ENCODE measurements at regions not wholly inside any gene's neighbourhood (a gene's known extent, or its start where the extent isn't known, plus 50 kb on each side); places are given as distances from the start of the nearest gene placed in this dataset.

GRCh38 chr16:9436175-9436574 is 344.7 kb downstream of the HAPSTR1 start:
- H3K36me3 ChIP-seq (ENCODE audit: control insufficient read depth in 2 of 2, extremely low read depth in 1 of 2, insufficient read depth in 2 of 2, low read length in 2 of 2), result no peaks in the 10 kb centered on the region
- H3K9me1 ChIP-seq (replicated peaks; ENCODE audit: control insufficient read depth, extremely low read depth, insufficient read depth, low read length), result no peaks in the 10 kb centered on the region
- H3K79me2 ChIP-seq (ENCODE audit: control insufficient read depth, insufficient read depth, low read length), result no peaks in the 10 kb centered on the region
- TF ChIP-seq GATA2 (IDR thresholded peaks at IDR 0.05; ENCODE audit: insufficient read depth, insufficient read length, low read depth, low read length), result no peak
- H3K4me3 ChIP-seq (replicated peaks in 1 of 3; ENCODE audit: insufficient read depth in 1 of 3, low read depth in 1 of 3, low read length in 3 of 3), result no peak overlapping the region
- FAIRE-seq, result no peak
- H3K27ac ChIP-seq (ENCODE audit: insufficient read depth, low read depth, low read length), result no peak overlapping the region
- no TSS peak for BruUV-seq (replicated peaks)
- no peak overlapping the region for H2AFZ ChIP-seq (ENCODE audit: low read depth, low read length)
- no peaks in the 10 kb centered on the region for H3K27me3 ChIP-seq (ENCODE audit: control insufficient read depth in 2 of 2, insufficient read depth in 2 of 2, low read length in 2 of 2)
- ChIA-PET CTCF (no interaction called here), POLR2A (no interaction called here)
- no peak overlapping the region for H3K9ac ChIP-seq (replicated peaks; ENCODE audit: extremely low read depth, insufficient read depth, low read length)
- no peak overlapping the region for H3K4me2 ChIP-seq (ENCODE audit: insufficient read depth, low read length)
- H4K20me1 ChIP-seq (replicated peaks; ENCODE audit: control insufficient read depth, extremely low read depth, insufficient read depth, low read length), result no peaks in the 10 kb centered on the region
- H3K4me1 ChIP-seq (ENCODE audit: control insufficient read depth, extremely low read depth, insufficient read depth, low read length), result no peaks in the 10 kb centered on the region
- no peak for DNase-seq (ENCODE audit: low read depth, low spot score)
- intact Hi-C loops (cut with micrococcal nuclease), result no loop called here
- dilution Hi-C loops (cut with MboI; ENCODE audit: extremely low pct_ligation_motif_present, low sequenced_read_pairs), result no loop called here
- H3K9me3 ChIP-seq (replicated peaks; ENCODE audit: control insufficient read depth, insufficient read depth, low read length), result no peaks in the 10 kb centered on the region

- no peaks in the 10 kb centered on the region for H3K9me1 ChIP-seq (replicated peaks; ENCODE audit: control insufficient read depth, extremely low read depth, insufficient read depth, low read length)
- no peaks in the 10 kb centered on the region for H3K36me3 ChIP-seq (ENCODE audit: control insufficient read depth in 2 of 2, extremely low read depth in 1 of 2, insufficient read depth in 2 of 2, low read length in 2 of 2)
- intact Hi-C loops (cut with micrococcal nuclease), result no loop called here
- H3K27me3 ChIP-seq (ENCODE audit: control insufficient read depth in 2 of 2, insufficient read depth in 2 of 2, low read length in 2 of 2), result no peaks in the 10 kb centered on the region
- CTCF ChIA-PET, result no interaction called here
- no peaks in the 10 kb centered on the region for H4K20me1 ChIP-seq (replicated peaks; ENCODE audit: control insufficient read depth, extremely low read depth, insufficient read depth, low read length)
- no peak overlapping the region for H3K4me2 ChIP-seq (ENCODE audit: insufficient read depth, low read length)
- no peak overlapping the region for H3K9ac ChIP-seq (replicated peaks; ENCODE audit: extremely low read depth, insufficient read depth, low read length)
- TF ChIP-seq GATA2 (IDR thresholded peaks at IDR 0.05; ENCODE audit: insufficient read depth, insufficient read length, low read depth, low read length), result no peak
- TF ChIP-seq MAX (IDR thresholded peaks at IDR 0.05; ENCODE audit: insufficient read depth, insufficient read length), result no peak
- no peak for TF ChIP-seq POLR2A (IDR thresholded peaks at IDR 0.05; ENCODE audit: low read depth, low read length)
- TF ChIP-seq FOS (IDR thresholded peaks at IDR 0.05; ENCODE audit: borderline replicate concordance, insufficient read depth, low read length), result no peak
- no peak for TF ChIP-seq JUN (IDR thresholded peaks at IDR 0.05; ENCODE audit: borderline replicate concordance, insufficient read depth, insufficient read length, low read depth)
- no peak for TF ChIP-seq MYC (IDR thresholded peaks at IDR 0.05; ENCODE audit: low read depth, low read length)
- H3K79me2 ChIP-seq (ENCODE audit: control insufficient read depth, insufficient read depth, low read length), result no peaks in the 10 kb centered on the region
- no peak overlapping the region for H3K27ac ChIP-seq (ENCODE audit: insufficient read depth, low read depth, low read length)
- dilution Hi-C loops (cut with MboI; ENCODE audit: extremely low pct_ligation_motif_present, low sequenced_read_pairs), result no loop called here
- BruUV-seq (replicated peaks), result no TSS peak
- no peaks in the 10 kb centered on the region for H3K4me1 ChIP-seq (ENCODE audit: control insufficient read depth, extremely low read depth, insufficient read depth, low read length)
- DNase-seq (ENCODE audit: low read depth, low spot score) (no peak), FAIRE-seq (no peak)
- H3K9me3 ChIP-seq (replicated peaks; ENCODE audit: control insufficient read depth, insufficient read depth, low read length), result no peaks in the 10 kb centered on the region
- POLR2A ChIA-PET, result no interaction called here
- no peak overlapping the region for H2AFZ ChIP-seq (ENCODE audit: low read depth, low read length)
- H3K4me3 ChIP-seq (replicated peaks in 1 of 3; ENCODE audit: insufficient read depth in 1 of 3, low read depth in 1 of 3, low read length in 3 of 3), result no peak overlapping the region
Observed at GRCh38 chr16:9437115-9437514, 345.7 kb downstream of the HAPSTR1 start.
